Ovary (tissue), 3 donors: ENCODE measurements at regions not wholly inside any gene's neighbourhood (a gene's known extent, or its start where the extent isn't known, plus 50 kb on each side); places are given as distances from the start of the nearest gene placed in this dataset.

Experiments used
- EP300 ChIP-seq: sonication (generic); formaldehyde crosslinking; IDR thresholded peaks from one replicate; pipeline ENCODE4 v1.6.1; 2017; ENCODE audit warnings: antibody characterized with exemption
- POLR2A ChIP-seq: fragments of 450-650 bp; IDR thresholded peaks from one replicate; pipeline ENCODE4 v1.6.1; 2017; ENCODE audit warnings: antibody characterized with exemption, mild to moderate bottlenecking, moderate library complexity
- TF ChIP-seq, protein P1 (sequence below), 3 donors: fragments of 450-650 bp in 2 of 3; fragments of 200-600 bp in 1 of 3; IDR thresholded peaks; one replicate each; pipeline versions ENCODE4 v1.5.1 to v1.8.0; 2016 to 2022; ENCODE audit warnings: antibody characterized with exemption in 3 of 3, mild to moderate bottlenecking in 1 of 3
- donor health status: DM: no; HTN: no; CAD: no.

DNA sequence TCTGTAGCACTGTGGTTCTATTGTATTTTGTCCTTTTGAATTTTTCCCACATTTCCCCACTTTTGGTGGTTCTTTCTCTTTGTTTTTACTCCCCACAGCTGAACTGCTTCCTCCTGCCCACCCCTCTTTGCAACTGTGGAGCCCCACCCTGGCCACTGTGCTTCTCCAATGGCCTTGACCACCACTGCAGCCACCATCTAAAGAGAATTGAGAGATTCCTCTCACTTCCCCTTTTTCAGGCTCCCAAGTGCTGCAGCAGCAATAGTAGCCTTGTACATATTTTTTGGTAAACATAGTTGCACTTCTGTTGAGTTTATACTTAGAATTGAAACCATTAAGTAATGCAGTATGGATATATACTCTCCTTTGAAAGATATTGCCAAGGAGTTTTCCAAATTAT lies 51.3 kb upstream of the FRMPD3 start:
- TF ChIP-seq, protein P1, sequence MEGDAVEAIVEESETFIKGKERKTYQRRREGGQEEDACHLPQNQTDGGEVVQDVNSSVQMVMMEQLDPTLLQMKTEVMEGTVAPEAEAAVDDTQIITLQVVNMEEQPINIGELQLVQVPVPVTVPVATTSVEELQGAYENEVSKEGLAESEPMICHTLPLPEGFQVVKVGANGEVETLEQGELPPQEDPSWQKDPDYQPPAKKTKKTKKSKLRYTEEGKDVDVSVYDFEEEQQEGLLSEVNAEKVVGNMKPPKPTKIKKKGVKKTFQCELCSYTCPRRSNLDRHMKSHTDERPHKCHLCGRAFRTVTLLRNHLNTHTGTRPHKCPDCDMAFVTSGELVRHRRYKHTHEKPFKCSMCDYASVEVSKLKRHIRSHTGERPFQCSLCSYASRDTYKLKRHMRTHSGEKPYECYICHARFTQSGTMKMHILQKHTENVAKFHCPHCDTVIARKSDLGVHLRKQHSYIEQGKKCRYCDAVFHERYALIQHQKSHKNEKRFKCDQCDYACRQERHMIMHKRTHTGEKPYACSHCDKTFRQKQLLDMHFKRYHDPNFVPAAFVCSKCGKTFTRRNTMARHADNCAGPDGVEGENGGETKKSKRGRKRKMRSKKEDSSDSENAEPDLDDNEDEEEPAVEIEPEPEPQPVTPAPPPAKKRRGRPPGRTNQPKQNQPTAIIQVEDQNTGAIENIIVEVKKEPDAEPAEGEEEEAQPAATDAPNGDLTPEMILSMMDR (IDR thresholded peaks at IDR 0.05) = no peak
- TF ChIP-seq POLR2A (no peak), EP300 (no peak)
